ENCODE measurements at regions not wholly inside any gene's neighbourhood (a gene's known extent, or its start where the extent isn't known, plus 50 kb on each side); places are given as distances from the start of the nearest gene placed in this dataset.

DNA sequence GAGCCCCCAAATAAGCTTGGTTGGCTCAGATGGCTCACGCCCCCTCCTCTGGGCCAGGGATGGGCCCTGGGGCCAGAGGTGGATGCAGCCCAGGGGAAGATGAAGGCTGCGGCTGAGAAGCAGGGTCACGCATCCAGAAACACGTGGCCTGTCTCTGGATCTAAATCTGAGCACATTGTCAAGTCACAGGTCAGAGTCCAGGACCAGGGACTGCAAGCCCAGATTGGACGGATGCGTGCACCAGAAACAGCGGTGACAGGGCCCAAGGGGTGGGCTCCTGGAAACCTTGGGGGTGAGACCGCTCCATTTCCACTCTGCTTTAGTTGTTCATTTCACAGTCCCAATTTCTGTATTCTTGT, 226.2 kb downstream of the ACKR3 start:
- no peak for DNase-seq (ENCODE audit: low read depth in 2 of 2)

DNA sequence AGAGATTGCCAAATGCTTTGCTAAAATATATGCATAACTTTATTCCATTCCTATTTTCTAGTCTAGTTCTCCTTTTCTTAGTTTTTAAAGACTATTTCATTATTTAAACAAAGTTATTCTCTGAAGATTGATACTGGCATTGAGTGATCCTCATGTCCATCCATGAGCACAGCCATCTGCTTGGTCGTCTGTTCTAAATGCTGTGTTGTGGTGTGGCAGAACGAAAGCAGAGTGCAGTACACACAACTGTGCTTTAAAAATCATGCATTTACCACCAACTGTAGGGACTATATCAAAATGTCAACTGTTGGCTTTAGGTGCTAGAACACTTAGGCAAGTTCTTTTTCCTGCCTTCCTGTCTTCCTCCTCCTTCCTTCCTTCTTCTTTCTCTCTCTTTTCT, 226.6 kb downstream of the ACKR3 start:
- no peak for DNase-seq (ENCODE audit: low read depth in 2 of 2)

DNA sequence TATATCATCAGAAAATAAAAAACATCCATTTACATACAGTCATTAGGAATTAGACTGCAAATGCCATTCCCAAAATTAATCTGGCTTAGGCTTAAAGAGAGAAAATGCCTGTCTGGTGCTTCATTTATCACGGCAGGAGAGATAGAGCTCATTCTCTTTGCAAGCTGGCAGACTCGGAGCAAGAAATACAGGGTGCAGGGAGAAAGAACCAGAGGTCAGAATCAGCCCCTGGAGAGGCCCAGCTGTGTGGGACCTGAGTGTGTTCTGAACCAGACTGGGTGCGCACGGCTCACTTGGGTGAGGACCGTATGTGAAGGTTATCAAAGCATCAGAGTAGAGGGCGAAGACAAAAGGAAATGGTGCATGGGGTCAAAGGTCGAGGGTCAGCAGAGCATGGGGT, 227.8 kb downstream of the ACKR3 start:
- no peak for DNase-seq (ENCODE audit: low read depth in 2 of 2)

DNA sequence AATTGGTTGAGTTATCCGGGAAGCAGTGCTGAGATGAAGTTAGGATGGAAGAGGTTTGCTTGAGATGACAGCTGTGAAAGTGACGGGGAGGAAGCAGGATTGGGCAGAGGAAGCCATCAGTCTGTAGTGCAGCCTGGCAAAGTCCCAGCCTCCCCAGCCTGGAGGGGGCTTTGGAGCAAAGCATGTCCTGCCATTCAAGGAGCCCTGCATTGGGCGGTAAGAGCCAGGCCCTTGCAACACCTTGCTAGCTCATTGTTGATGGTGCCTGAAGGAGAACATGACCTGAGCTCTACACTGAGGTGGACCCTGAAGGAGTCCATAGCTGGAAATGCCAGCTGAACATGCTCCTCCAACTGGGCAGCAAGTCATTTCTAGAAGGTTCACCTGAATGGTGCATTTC, 228.9 kb downstream of the ACKR3 start:
- no peak for DNase-seq (ENCODE audit: low read depth in 2 of 2)

DNA sequence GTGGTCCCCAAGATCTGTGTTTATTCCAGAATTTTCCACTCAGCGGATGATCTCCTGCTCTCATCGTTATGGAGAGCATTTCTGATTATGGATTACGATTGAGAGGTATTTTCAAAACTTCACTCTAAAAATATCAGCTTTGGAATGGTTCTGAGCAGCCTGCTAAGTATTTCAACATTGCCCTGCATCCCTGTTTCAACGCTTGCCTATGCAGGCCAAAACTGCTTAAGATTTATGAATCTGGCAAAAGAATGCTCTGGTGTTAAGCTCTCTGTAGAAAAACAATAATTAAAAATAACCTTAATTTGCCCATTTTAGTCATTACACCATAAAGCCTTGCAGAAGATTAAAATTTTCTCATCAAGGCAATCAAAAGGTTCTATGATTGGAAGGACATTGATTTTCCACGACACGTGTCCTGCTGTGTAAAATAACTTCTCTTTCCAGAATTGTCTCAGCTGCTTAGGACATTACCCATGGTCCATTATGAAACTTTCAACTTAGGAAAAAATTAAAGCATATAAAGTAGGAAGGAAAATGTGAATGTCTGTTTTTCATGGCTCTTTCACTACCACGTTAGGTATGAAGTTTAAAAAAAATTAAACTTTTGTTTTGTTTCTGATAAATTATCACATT, 229.9 kb downstream of the ACKR3 start:
- DNase-seq (ENCODE audit: low read depth in 2 of 2) = no peak

DNA sequence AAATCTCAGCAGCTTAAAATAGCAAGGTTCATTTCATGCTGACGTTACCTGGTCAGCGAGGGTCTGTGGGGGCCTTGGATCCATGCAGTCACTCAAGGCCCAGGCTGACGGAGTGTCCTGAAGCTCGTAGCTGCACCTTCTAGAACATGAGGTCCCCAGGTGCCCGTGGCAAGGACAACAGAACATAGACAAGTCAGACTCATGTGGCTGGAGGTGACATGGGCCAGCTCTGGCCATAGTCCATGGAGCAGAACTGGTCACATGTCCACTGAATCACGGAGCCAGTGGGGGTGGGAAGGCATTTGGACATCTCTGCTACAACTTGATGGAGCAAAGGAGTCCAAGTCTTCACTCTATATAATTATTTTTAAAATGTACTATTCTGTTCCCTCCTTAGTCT, 233.2 kb downstream of the ACKR3 start:
- DNase-seq (ENCODE audit: low read depth in 2 of 2) = no peak

DNA sequence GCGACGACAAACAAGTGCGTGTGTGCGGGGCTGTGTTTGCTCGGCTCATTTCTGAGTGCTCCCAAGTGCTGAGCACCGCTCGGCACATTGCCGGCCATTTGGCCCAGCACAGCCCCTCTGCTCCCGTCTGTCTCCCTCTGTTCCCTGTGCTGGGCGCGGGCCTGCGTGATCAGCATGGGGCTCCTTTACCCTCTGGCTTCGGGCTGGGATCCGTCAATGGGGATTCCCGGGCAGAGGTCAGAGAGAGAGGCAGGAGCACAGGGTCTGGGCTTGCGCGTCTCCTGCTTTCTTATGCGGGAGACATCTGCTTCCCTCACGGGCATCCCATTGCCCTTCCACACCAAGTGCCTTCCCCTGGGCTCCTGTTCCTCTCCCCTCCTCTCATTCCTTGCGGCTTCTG, 234.0 kb downstream of the ACKR3 start:
- DNase-seq (ENCODE audit: low read depth in 2 of 2) = no peak

DNA sequence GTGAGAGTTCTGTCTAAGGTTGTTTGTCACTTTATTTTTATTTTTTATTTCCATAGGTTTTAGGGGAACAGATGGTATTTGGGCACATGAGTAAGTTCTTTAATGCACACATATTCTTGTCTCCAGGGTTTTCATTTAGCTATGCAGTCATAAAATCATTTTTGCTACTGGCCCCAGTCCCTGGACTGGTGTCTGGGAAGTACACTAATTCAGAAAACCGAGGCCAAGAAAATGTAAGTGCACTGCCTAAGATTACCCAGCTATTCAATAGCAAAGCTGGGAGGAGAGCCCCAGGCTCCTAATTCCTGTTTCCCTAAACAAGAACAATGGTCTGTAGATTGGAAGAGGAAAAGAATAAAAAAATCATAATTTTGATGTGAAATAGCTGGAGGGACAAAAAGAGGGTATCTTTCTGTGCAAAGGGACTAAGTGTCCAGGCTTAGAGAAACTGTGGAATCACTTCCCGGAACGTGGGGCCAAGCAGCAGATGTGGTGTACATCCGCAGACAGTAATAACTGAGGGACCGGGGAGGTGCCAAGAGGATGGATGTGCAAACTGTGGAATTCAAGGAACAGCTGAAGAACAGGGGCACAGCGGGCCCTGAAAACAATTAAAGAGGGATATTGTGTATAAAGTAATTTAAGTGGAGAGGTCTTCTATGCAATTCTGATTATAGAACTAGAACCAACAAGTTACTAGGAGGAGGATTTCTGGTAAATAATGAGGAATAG, 236.3 kb downstream of the ACKR3 start:
- no peak for DNase-seq (ENCODE audit: low read depth in 2 of 2)

DNA sequence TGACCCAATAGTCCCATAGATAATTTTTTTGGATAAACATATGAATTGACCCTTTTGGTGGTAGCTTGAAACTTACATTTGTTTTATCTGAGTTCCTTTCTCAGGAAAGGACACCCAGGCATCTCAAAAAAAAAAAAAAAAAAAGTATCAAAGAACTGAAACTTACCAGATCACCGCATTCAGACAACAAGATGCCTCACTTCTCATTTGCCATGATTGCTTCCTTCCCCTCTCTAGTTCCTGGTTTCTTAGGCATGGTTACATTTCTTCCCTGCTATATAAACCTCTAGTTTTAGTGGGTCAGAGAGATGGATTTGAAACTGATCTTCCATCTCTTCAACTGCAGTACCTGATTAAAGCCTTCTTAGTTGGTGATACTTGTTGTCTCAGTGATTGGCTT, 240.1 kb downstream of the ACKR3 start:
- no peak for DNase-seq (ENCODE audit: low read depth in 2 of 2)

DNA sequence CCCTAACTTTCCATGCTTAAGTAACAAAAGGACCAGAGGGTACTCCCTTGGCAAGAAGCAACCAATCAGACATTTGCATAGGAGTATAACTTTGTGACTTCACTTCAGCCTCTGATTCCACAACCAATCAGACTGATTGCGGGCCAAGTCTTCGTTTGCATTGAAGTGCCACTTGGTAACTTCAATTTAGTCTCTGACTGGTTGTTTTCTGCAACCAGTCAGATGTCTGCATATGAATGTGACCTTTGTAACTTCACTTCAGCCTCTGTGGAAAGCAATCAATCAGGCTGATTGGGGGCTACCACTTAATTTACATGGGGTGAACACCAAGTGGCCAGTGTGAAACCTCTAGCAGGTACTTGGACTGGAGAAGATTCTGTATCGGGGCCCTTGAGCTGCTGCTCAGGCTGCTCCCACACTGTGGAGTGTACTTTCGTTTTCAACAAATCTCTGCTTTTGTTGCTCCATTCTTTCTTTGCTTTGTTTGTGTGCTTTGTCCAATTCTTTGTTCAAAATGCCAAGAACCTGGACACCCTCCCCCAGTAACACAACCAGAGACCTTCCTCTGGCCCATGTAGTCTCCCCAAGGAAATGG, 241.5 kb downstream of the ACKR3 start:
- DNase-seq (ENCODE audit: low read depth in 2 of 2) = no peak

DNA sequence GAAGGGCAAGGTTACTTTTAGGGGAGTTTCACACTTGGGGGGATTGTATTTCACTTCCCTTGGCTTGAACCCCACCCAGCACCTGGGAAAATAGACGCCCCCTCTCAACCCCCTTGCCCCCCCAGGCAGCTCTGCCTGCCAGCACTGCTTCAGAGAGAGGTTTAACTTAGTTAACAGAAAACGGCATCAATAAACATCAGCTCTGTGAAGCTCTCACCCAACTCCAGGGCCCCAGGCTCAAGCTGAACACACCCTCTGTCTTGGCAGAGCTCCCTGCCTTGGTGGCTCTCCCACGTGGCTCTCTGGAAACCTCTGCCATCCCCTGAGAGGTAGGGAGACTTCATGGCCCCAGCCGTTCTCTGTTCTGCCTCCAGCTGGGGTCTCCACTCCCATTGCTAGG, 244.1 kb downstream of the ACKR3 start:
- DNase-seq (ENCODE audit: low read depth in 2 of 2) = no peak

DNA sequence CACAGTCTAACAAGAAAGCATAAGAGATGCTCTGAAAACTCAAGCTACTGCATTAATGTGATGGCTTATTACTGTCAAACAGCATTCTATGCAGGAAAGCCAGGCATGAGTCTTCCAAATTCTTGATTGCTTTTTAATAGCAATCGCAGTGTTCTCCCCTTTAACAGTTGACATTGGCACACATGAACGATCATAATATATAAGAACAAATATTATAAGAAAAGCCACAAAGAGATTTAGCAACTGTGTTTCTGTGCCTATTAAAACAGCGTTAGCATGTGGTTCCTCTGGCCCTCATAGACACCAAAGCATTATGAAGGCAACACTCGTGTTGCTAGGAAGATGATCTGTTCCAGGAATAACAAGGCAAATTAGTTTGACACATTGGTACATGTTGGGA, 245.0 kb downstream of the ACKR3 start:
- DNase-seq (ENCODE audit: low read depth in 2 of 2) = no peak

DNA sequence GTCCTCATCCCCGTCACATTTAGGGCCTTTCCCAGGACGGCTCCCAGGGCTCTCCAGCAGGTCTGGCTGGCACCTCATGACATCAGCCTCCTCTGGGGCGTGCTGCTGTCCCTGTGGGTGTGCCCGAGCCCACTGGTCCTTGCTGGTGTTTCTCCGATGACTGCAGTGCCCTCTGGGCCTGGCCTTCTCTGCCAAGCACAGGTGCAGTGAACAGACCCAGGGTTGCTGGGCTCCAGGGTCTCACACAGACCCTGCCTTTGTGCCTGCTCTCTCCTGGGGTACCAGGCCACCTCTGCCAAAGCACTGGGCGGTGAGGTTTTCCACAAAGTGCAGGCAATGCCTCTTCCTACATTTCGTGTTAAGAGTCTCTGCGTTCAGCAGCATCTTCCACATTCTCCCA, 246.1 kb downstream of the ACKR3 start:
- DNase-seq (ENCODE audit: low read depth in 2 of 2) = no peak

DNA sequence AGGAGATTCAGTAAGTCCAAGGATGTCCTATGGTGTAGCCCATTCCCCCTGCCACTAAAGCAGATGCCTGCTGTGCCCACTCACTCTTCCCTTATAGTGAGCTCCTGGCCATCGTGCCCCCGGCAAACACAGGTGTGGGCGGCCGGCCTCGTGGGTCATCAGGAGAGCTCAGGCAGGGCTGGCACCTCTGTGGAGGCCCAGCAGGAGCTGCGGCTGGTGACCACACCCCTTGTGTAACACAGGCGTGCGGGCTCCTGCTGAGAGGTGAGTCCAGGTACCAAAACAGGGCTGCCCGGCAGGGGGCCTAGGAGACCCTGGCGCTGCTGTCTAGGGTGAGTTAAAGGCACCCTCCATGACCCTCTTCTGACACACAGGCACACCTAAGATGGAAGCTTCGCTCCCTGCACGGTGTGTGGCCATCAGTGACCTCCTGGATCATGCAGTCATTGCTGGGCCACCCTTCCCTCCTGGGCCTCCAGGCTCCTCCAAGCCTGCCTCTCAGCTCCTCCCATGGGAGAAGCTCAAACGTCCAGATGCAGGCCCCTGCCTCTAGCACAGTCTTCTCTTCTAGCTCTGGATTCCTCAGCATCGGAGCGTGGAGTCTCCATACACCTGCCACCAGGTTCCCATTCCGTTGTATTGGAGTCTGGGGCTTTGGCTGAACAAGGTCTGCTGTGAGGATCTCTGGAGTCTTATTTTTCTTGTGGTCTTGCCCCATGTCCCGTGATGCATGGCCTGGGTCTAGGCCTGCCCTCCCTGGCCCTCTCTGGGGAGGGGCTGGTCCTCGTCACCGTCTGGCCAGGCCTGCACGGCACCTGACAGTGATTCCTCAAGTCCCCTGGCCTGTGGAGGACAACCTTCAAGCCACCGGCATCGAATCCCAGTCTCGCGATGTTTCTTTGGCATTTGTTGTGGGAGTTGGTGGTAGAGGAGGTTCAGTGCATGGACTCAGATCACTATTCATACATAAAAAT, 246.9 kb downstream of the ACKR3 start:
- DNase-seq (ENCODE audit: low read depth in 2 of 2) = no peak

DNA sequence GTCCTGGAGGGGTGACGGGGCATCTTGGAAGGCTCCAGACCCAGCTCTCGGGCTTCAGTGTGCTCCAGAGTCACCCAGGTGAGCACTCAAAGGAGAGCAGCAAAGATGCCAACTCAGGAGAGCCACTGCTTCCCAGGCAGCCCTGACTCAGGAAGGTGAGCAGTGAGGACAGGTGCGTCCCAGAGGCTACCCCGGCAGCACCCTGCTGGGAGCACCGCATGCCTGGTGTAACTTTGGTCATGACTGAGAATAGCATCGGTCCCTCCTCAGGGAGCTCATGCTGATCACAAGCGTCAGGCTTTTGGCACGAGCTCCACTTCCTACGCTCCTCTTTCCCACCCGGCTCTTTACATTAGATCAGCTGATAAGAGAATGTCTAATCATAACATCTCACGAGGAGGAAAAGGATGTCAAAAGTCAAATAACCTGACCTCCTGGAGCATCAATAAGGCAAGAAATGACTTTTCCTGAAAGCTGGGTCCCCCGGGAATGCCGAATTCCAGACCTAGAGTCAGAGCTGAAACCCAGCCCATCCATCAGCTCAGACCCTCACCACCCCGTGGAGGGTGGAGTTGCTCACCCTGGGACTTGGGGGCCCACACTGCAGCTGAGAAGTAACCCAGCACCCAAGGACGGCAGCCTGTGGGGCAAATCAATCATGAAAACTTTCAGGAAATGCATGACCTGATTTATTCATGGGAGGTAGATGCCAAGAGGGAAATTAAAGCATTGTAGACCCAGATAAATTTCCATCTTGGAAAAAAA, 248.8 kb downstream of the ACKR3 start:
- DNase-seq (ENCODE audit: low read depth in 2 of 2) = no peak

DNA sequence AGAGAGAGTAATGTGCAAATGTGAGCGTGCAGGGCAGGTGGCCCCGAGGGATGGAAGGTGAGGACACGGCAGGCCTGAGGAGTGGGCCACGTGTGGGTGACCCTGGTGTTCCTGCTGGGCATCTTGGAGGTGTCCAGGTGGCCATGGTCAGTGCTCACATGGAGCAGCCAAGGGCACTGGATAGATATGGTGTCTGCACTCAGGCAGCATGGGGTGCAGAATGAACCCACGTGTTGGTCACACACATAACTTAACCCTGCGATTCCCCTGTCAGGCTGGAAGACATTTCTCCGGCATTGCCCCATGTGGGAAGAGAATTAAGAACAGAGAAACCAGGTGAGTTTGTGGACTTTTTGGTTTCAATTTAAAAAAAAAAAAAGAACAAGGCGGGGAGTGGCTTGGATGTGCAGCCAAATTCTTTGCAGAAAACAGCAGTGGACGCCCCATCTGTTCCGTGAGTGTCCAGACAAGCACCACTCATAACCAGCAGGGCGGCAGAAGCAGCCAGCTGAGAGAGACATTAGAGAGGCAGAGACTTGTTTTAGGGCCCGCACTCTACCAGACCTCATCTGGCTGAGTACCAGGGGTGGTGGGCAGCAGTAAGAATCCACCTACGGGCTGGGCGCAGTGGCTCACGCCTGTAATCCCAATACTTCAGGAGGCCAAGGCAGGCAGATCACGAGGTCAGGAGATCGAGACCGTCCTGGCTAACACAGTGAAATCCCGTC, 249.8 kb downstream of the ACKR3 start:
- no peak for DNase-seq (ENCODE audit: low read depth in 2 of 2)

DNA sequence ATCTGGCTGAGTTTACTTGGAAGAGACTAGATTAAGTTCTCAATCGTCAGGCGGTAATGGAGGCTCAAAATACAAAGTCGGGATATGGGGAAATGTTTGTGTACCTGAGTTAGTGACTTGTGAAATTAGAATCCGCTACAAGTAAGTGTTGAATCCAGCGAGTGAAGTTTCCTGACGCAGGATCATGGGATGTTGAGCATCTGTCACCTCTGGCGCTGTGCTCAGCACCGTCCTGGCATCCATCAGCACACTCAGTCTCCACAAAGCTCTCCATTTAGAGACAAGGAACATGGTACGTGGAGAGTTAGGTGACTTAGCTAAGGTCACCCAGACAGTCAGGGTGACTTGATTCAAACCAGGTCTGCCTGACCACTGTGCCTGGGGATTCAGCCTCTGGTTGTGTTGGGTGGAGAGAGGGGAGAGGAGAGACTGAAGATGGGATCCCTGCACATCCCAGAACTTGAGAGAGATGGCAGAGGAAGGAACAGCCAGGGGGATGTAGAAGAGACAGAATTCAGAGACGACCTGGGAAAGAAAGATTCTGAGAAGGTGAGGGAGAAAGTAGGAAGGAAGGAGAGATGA, 251.2 kb downstream of the ACKR3 start:
- DNase-seq (ENCODE audit: low read depth in 2 of 2) = no peak

DNA sequence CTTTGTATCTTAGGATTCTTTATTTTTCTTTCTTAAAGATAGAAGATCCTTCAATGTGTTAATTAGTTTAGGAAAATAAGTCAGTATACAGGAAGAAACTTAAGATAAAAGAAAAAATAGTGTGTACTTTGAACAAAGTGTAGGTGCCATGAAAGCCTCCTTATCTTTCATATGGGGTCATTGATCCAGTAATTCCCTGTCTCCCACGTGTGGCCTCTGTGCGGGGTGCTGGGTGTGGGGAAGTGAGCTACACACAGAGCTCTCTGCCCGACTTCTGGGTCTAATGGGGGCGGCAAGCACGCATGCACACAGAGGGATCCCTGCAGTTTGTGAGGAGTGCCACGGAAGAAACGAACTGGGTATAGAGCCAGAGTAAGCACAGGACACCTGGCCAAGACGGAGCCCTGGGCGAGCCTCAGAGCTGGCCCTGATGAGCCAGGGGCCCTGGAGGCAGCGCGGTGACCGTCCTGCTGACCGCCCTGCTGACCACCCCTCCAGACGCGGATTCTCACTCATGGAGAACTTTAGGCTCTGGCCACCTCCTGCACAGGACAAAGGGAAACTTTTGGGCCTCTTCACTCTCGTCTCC, 253.5 kb downstream of the ACKR3 start:
- no peak for DNase-seq (ENCODE audit: low read depth in 2 of 2)

DNA sequence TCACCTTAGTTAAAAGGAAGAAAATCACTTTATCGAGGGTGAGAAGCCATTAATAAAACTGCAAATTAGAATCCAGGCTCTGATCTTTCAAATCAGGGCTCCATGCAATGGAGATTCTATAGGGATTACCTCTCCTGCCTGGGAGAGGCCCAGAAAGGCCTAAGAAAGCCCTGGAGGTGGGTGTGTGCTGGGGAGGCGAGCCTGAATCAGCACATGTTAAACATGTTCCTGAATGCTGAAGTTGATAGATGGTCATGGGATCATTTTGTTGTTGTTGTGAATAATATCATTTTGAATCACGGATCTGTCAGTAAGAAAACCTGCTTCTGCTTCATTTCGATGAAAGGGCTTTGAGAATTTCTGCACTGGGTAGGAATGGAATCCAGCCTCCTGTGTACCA, 254.3 kb downstream of the ACKR3 start:
- DNase-seq (ENCODE audit: low read depth in 2 of 2) = no peak

DNA sequence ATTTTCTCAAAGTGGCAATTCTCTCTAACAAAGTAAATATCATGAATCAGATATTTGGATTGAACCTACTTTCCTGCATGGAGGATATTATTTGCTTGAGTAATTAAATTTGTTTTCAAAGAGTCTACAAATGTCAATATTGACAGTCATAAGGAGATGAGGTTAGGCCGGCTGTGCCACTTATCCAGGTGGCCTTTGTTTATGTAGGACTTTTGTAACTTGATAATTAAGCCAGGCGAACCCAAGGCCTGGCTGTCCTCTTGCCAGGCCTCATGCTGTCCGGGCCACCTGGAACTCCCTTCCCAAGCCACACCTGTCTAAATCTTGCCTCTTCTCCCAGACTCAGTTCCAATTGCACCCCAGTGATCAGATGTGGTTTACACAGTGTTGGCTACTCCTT, 255.2 kb downstream of the ACKR3 start:
- no peak for DNase-seq (ENCODE audit: low read depth in 2 of 2)

All from activated CD4-positive, alpha-beta T cell treated with anti-CD3 and anti-CD28 coated beads for 24 hours (primary cell).